ENCODE measurements at regions not wholly inside any gene's neighbourhood (a gene's known extent, or its start where the extent isn't known, plus 50 kb on each side); places are given as distances from the start of the nearest gene placed in this dataset.

- Histone ChIP-seq H2BK5ac (ENCODE audit: low read depth, low read length, poor library complexity) (no peak overlapping the region), H3K9me3 (ENCODE audit: insufficient read depth, low read depth, low read length) (no peaks in the 10 kb centered on the region), H3K23ac (ENCODE audit: low read length) (no peak overlapping the region), H2AFZ (ENCODE audit: insufficient read depth, low read length, poor library complexity) (no peak overlapping the region), H4K8ac (ENCODE audit: low read depth, low read length) (no peak overlapping the region), H3K27me3 (ENCODE audit: insufficient read depth, low read length) (no peaks in the 10 kb centered on the region), H3K4ac (ENCODE audit: low read depth, low read length) (no peak overlapping the region), H3K14ac (ENCODE audit: low read length) (no peak overlapping the region), H4K12ac (ENCODE audit: low read depth, low read length) (no peak overlapping the region), H3K36me3 (ENCODE audit: control insufficient read depth in 1 of 2, insufficient read depth in 2 of 2, low read length in 2 of 2) (no peaks in the 10 kb centered on the region), H3K18ac (ENCODE audit: low read length) (no peak overlapping the region), H3K27ac (ENCODE audit: low read depth, low read length) (no peak overlapping the region), H2AK5ac (ENCODE audit: low read length) (no peak overlapping the region), H3K79me2 (ENCODE audit: control insufficient read depth, insufficient read depth, low read length, poor library complexity) (no peaks in the 10 kb centered on the region), H3K4me3 (ENCODE audit: low read depth, low read length) (no peak overlapping the region), H3K79me1 (ENCODE audit: low read length) (no peaks in the 10 kb centered on the region), H4K91ac (ENCODE audit: low read depth, low read length) (no peak overlapping the region), H2BK12ac (ENCODE audit: low read length) (no peak overlapping the region), H3K9ac (ENCODE audit: low read length) (no peak overlapping the region), H3K4me2 (ENCODE audit: low read length) (no peak overlapping the region), H3K4me1 (ENCODE audit: control insufficient read depth in 1 of 2, insufficient read depth in 2 of 2, low read length in 2 of 2) (peaks cover 0 to 3% of the 10 kb centered on the region in 2 experiments), H2BK120ac (ENCODE audit: insufficient read depth, low read length, poor library complexity) (no peak overlapping the region)
- no peak for DNase-seq
- WGBS (ENCODE audit: extremely low coverage, insufficient coverage, insufficient read length) = no CpG with 5 or more reads among the region's 5 CpGs
Measured at GRCh38 chr2:162965191-162965590, 126.6 kb upstream of the KCNH7 start.

DNA sequence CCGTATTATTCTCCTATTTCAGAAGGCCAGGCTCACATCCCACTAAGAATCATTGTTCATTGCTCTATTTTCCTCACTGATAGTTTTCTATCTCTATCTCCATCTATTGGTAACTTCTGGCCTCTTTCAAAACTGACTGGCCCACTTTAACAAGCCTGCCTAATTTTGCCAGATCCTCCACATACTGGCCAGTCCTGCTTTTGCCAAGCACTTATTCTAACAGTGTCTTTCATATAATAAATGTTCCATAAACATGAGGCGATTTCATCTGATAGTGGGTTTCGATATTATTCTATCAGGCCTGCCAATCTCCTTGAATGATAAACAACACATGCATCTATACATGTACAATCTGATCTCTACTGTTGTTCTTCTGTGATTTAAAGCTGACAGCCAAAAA lies 125.9 kb upstream of the KCNH7 start:
- Histone ChIP-seq H3K4ac (ENCODE audit: low read depth, low read length) (no peak overlapping the region), H3K23ac (ENCODE audit: low read length) (no peak overlapping the region), H2BK120ac (ENCODE audit: insufficient read depth, low read length, poor library complexity) (no peak overlapping the region), H3K18ac (ENCODE audit: low read length) (no peak overlapping the region), H2BK5ac (ENCODE audit: low read depth, low read length, poor library complexity) (no peak overlapping the region), H3K27ac (ENCODE audit: low read depth, low read length) (no peak overlapping the region), H3K4me3 (ENCODE audit: low read depth, low read length) (no peak overlapping the region), H4K91ac (ENCODE audit: low read depth, low read length) (no peak overlapping the region), H3K9ac (ENCODE audit: low read length) (no peak overlapping the region), H2AK5ac (ENCODE audit: low read length) (no peak overlapping the region), H3K9me3 (ENCODE audit: insufficient read depth, low read depth, low read length) (no peaks in the 10 kb centered on the region), H3K14ac (ENCODE audit: low read length) (no peak overlapping the region), H2BK12ac (ENCODE audit: low read length) (no peak overlapping the region), H4K12ac (ENCODE audit: low read depth, low read length) (no peak overlapping the region), H2AFZ (ENCODE audit: insufficient read depth, low read length, poor library complexity) (no peak overlapping the region), H3K4me1 (ENCODE audit: control insufficient read depth in 1 of 2, insufficient read depth in 2 of 2, low read length in 2 of 2) (peaks cover 0 to 3% of the 10 kb centered on the region in 2 experiments), H4K8ac (ENCODE audit: low read depth, low read length) (no peak overlapping the region), H3K27me3 (ENCODE audit: insufficient read depth, low read length) (no peaks in the 10 kb centered on the region), H3K79me2 (ENCODE audit: control insufficient read depth, insufficient read depth, low read length, poor library complexity) (no peaks in the 10 kb centered on the region), H3K36me3 (ENCODE audit: control insufficient read depth in 1 of 2, insufficient read depth in 2 of 2, low read length in 2 of 2) (no peaks in the 10 kb centered on the region), H3K79me1 (ENCODE audit: low read length) (no peaks in the 10 kb centered on the region), H3K4me2 (ENCODE audit: low read length) (no peak overlapping the region)
- no CpG with 5 or more reads among the region's 3 CpGs for WGBS (ENCODE audit: extremely low coverage, insufficient coverage, insufficient read length)
- no peak for DNase-seq

- no peak overlapping the region for H3K23ac ChIP-seq (ENCODE audit: low read length)
- H2BK5ac ChIP-seq (ENCODE audit: low read depth, low read length, poor library complexity) = no peak overlapping the region
- no peaks in the 10 kb centered on the region for H3K36me3 ChIP-seq (ENCODE audit: control insufficient read depth in 1 of 2, insufficient read depth in 2 of 2, low read length in 2 of 2)
- no peak overlapping the region for H2AK5ac ChIP-seq (ENCODE audit: low read length)
- no peak overlapping the region for H3K14ac ChIP-seq (ENCODE audit: low read length)
- H2AFZ ChIP-seq (ENCODE audit: insufficient read depth, low read length, poor library complexity) = no peak overlapping the region
- H3K18ac ChIP-seq (ENCODE audit: low read length) = no peak overlapping the region
- no peak overlapping the region for H4K91ac ChIP-seq (ENCODE audit: low read depth, low read length)
- H4K8ac ChIP-seq (ENCODE audit: low read depth, low read length) = no peak overlapping the region
- no peak overlapping the region for H3K27ac ChIP-seq (ENCODE audit: low read depth, low read length)
- H2BK12ac ChIP-seq (ENCODE audit: low read length) = no peak overlapping the region
- H2BK120ac ChIP-seq (ENCODE audit: insufficient read depth, low read length, poor library complexity) = no peak overlapping the region
- H3K4me3 ChIP-seq (ENCODE audit: low read depth, low read length) = no peak overlapping the region
- no peaks in the 10 kb centered on the region for H3K79me2 ChIP-seq (ENCODE audit: control insufficient read depth, insufficient read depth, low read length, poor library complexity)
- no peak overlapping the region for H3K9ac ChIP-seq (ENCODE audit: low read length)
- peaks cover 0 to 3% of the 10 kb centered on the region in 2 experiments for H3K4me1 ChIP-seq (ENCODE audit: control insufficient read depth in 1 of 2, insufficient read depth in 2 of 2, low read length in 2 of 2)
- no peak overlapping the region for H3K4ac ChIP-seq (ENCODE audit: low read depth, low read length)
- no peaks in the 10 kb centered on the region for H3K9me3 ChIP-seq (ENCODE audit: insufficient read depth, low read depth, low read length)
- H3K4me2 ChIP-seq (ENCODE audit: low read length) = no peak overlapping the region
- H3K27me3 ChIP-seq (ENCODE audit: insufficient read depth, low read length) = no peaks in the 10 kb centered on the region
- no peak overlapping the region for H4K12ac ChIP-seq (ENCODE audit: low read depth, low read length)
- no peaks in the 10 kb centered on the region for H3K79me1 ChIP-seq (ENCODE audit: low read length)
- no peak for DNase-seq
Measured at GRCh38 chr2:162963156-162963555, 124.6 kb upstream of the KCNH7 start.

- no peak overlapping the region for H2AK5ac ChIP-seq (ENCODE audit: low read length)
- WGBS (ENCODE audit: extremely low coverage, insufficient coverage, insufficient read length) = no CpG with 5 or more reads among the region's 2 CpGs
Measured at GRCh38 chr2:162945785-162946184, 107.2 kb upstream of the KCNH7 start.

More at GRCh38 chr2:162945785-162946184, 107.2 kb upstream of the KCNH7 start:
- H4K91ac ChIP-seq (ENCODE audit: low read depth, low read length) = no peak overlapping the region
- no peak overlapping the region for H3K14ac ChIP-seq (ENCODE audit: low read length)
- H3K27ac ChIP-seq (ENCODE audit: low read depth, low read length) = no peak overlapping the region
- H3K79me1 ChIP-seq (ENCODE audit: low read length) = no peaks in the 10 kb centered on the region
- H2AFZ ChIP-seq (ENCODE audit: insufficient read depth, low read length, poor library complexity) = no peak overlapping the region
- H3K79me2 ChIP-seq (ENCODE audit: control insufficient read depth, insufficient read depth, low read length, poor library complexity) = no peaks in the 10 kb centered on the region
- H2BK12ac ChIP-seq (ENCODE audit: low read length) = no peak overlapping the region
- H3K4me3 ChIP-seq (ENCODE audit: low read depth, low read length) = no peak overlapping the region
- no peak overlapping the region for H2BK120ac ChIP-seq (ENCODE audit: insufficient read depth, low read length, poor library complexity)
- no peaks in the 10 kb centered on the region for H3K36me3 ChIP-seq (ENCODE audit: control insufficient read depth in 1 of 2, insufficient read depth in 2 of 2, low read length in 2 of 2)
- no peak overlapping the region for H4K8ac ChIP-seq (ENCODE audit: low read depth, low read length)
- no peaks in the 10 kb centered on the region for H3K9me3 ChIP-seq (ENCODE audit: insufficient read depth, low read depth, low read length)
- no peak overlapping the region for H3K23ac ChIP-seq (ENCODE audit: low read length)
- H3K9ac ChIP-seq (ENCODE audit: low read length) = no peak overlapping the region
- no peaks in the 10 kb centered on the region for H3K4me1 ChIP-seq (ENCODE audit: control insufficient read depth in 1 of 2, insufficient read depth in 2 of 2, low read length in 2 of 2)
- no peak overlapping the region for H3K18ac ChIP-seq (ENCODE audit: low read length)
- H3K4me2 ChIP-seq (ENCODE audit: low read length) = no peak overlapping the region
- H3K27me3 ChIP-seq (ENCODE audit: insufficient read depth, low read length) = no peaks in the 10 kb centered on the region
- H4K12ac ChIP-seq (ENCODE audit: low read depth, low read length) = no peak overlapping the region
- no peak overlapping the region for H3K4ac ChIP-seq (ENCODE audit: low read depth, low read length)
- no peak for DNase-seq
- no peak overlapping the region for H2BK5ac ChIP-seq (ENCODE audit: low read depth, low read length, poor library complexity)
